GM21529 (cell line): ENCODE measurements at regions not wholly inside any gene's neighbourhood (a gene's known extent, or its start where the extent isn't known, plus 50 kb on each side); places are given as distances from the start of the nearest gene placed in this dataset.

Source experiments
- ATAC-seq: cut with Tn5 transposase; IDR thresholded peaks from one replicate; pipeline ENCODE4 v1.9.1; 2021; ENCODE audit not compliant: unreplicated experiment

GRCh38 chr9:3732077-3733038, 206.6 kb upstream of the RFX3 start:
- peak; percentile 93 for ATAC-seq

GRCh38 chr9:3730511-3730922, 204.7 kb upstream of the RFX3 start:
- peak; percentile 43 for ATAC-seq

DNA sequence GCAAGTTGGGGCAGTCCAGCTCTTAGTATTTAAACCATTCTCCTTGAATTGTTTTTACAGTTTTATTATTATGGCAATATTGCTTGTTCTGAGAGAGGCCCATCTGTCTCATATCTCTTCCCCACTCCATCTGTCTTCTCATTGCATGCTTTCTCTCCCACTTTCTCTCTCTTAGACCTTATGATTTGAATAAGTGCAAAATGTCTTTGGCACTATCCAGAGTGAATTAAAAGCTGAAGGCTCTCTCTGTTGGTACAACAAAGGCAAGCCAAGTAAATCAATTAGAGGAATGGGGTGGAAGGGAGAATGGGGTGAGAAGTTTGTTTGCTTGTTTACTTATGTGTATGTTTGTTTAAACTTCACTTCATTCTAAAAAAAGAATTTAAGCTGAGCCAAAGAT, 195.3 kb upstream of the RFX3 start:
- no peak for ATAC-seq

GRCh38 chr9:3719286-3719685, 193.5 kb upstream of the RFX3 start:
- no peak for ATAC-seq

GRCh38 chr9:3716415-3716814, 190.6 kb upstream of the RFX3 start:
- no peak for ATAC-seq

- ATAC-seq, result no peak
These were observed 182.9 kb upstream of the RFX3 start for GRCh38 chr9:3708751-3709150.

DNA sequence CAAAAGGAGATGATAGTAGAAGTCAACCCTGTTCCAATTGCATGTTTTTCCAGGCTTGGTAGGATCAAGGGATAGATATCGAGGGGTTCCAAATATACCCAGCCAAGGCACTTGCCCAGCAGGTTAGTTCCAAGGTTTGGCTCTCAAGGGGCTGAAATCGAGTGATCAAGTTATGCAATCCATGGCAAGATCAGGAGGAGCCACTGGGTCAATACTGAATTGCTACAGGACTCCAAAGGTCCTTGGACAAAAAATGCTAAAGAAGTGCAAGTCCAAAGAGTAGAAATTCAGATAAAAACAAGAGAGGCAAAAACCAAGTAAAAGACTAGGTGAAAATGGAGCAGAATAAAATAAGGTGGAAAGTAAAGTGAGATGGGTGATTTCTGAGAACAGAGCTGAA, 179.1 kb upstream of the RFX3 start:
- ATAC-seq, result no peak

GRCh38 chr9:3700772-3701171, 175.0 kb upstream of the RFX3 start:
- ATAC-seq, result no peak

- no peak for ATAC-seq
These were observed 174.1 kb upstream of the RFX3 start for GRCh38 chr9:3699883-3700282.

DNA sequence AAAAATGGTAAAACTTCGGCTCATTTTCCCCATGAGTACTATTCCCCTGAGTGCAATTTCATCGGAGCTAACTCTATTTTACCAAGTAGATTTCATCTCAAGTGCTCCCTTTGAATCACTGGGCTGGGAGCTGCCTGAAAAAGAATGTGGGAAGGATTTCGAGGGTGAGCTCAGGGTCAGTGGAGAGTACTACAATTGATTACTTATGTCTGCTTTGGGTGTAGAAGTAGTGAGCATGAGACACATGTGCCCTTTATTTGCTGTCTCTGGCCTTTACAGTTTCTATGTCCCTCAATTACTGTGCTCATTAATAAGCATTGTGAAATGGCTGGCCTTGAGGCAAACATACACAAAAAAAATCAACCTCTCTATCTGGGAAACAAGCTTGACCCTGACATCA, 172.7 kb upstream of the RFX3 start:
- ATAC-seq, result no peak

DNA sequence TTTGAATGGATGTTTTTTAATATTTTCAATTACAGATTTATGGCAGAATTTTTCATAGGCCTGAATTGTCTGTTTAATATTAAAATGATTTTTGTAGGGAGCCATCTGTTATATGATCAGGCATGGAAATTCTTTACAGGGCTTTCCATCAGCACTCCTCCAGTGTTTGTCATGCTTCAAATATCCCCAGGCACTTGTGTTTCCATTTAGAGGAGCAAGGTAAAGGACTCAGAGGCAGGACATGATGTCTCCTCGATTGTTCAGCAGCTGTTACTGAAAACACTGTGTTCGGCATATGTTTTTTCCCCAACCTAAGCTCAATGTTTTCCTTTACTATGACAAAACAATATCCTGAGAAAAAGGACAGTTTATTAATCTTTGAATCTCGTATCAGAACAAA, 172.3 kb upstream of the RFX3 start:
- no peak for ATAC-seq

DNA sequence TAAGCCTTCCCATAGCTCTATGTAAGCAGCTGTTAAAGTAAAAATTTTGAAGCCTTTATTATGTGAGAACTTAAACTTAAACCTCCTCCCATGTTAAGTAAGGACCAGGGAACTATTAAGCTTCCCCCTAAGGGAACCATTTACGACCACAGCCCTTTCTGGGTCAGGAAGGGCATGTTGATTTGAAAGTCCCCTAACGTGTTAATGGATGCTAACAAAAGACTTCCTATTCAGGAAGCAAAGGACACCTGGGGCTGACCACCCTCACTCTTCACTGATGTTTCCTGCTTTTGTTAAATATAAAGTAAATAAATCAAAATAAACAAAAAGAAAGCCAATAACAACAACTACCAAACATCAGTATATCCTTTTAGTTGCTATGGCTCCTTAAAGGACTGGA, 170.6 kb upstream of the RFX3 start:
- no peak for ATAC-seq

- ATAC-seq, result no peak
These were observed 166.8 kb upstream of the RFX3 start for GRCh38 chr9:3692606-3693005.

- no peak for ATAC-seq
These were observed 163.8 kb upstream of the RFX3 start for GRCh38 chr9:3689555-3689954.

DNA sequence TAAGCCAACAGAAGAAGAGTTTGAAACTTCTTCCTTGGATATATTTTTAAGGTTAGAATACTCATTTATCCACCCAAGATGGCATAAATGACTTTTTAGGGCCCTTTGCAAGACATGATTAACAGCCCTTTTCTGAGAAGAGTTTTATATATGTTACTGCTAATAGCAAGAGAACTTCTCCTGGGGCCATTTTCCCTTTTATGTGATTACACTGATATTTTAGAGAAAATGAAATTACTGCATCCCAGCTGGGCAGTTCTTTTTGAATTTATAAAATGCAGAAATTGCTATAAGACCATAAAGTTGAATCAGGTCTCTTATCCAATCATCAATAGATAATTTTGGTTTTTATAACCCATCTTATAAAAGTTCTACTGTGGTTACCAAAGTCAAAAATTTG, 161.3 kb upstream of the RFX3 start:
- no peak for ATAC-seq

- ATAC-seq, result no peak
These were observed 156.4 kb upstream of the RFX3 start for GRCh38 chr9:3682186-3682585.

DNA sequence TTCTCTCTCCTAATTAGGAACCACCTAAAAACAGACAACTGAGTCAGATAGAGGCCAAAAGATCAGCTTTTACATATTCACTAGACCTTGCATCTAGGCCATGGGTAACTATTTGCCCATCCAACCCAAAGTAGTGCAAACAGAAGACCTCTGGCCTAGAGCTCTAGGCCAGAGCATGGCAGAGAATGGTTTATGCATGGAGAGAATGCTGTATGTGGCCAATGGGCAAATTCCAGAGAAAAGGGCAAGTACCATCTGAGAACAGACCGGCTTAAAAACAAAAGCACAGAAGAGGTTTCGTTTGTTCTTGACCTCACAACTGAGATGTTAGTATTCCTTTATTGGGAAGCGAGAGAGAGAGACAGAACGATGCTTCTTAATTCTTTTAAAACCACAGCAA, 151.7 kb upstream of the RFX3 start:
- ATAC-seq, result no peak

DNA sequence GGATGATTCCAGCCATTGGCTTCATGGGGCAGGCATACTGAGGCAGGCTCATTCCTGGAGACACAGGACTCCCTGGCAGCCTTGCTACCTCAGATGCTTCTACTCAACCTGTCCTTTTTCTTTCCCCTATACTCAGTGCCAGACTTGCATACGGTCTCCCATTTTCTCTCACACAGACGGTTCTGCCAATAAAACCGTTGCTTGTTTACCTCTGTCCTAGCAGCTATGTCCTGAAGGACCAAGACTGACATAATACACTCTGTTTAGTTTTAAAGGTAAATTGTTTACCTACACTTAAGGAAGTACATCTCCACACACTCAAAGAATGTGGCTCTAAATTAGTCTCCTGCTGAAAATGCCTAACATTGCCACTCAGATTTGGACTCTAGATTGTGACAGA, 151.0 kb upstream of the RFX3 start:
- no peak for ATAC-seq

DNA sequence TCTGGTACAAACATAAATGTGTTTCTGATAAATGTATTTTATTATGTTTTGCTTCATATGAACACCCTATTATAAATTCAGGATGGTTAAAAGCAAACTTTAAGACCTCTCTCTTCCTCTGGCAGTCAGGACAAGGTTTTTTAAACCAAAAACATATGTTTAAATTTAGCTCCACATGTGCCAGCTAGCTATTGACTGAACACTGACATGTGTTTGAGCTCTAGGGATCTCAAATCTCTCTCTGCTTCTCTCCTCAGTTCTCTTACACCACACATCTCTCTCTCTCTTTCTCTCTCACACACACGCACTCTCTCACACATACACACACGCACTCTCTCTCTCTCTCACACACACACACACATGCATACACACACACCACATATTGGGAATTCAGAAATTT, 150.1 kb upstream of the RFX3 start:
- ATAC-seq, result no peak

DNA sequence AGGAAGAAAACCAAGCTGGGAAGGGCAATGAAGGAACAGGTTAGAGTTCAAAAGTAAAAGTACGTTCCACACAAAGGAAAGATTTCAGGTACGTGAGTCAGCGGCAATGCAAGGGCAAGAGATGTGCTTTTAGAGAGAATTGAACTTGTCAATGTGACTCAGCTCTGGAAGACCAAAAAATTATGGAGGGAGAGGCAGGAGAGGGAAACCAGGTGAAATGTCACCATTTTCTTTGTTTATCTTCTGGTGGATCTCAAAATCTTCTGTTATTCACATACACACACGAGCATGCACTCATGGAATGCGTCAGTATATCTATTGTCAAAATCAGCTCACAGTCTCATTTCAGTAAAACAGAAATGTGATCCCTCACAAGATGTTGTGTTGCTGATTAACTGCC, 148.8 kb upstream of the RFX3 start:
- no peak for ATAC-seq

GRCh38 chr9:3672399-3672798, 146.6 kb upstream of the RFX3 start:
- no peak for ATAC-seq

- ATAC-seq, result no peak
These were observed 138.2 kb upstream of the RFX3 start for GRCh38 chr9:3664044-3664443.

- no peak for ATAC-seq
These were observed 136.9 kb upstream of the RFX3 start for GRCh38 chr9:3662671-3663070.
